ENCODE measurements at regions not wholly inside any gene's neighbourhood (a gene's known extent, or its start where the extent isn't known, plus 50 kb on each side); places are given as distances from the start of the nearest gene placed in this dataset.

- Histone ChIP-seq H3K36me3 (replicated peaks; ENCODE audit: low read depth, low read length) (peaks cover 3% of the 10 kb centered on the region), H2AFZ (ENCODE audit: low read depth, low read length) (no peak overlapping the region), H3K79me2 (ENCODE audit: low read length) (no peaks in the 10 kb centered on the region), H3K9ac (ENCODE audit: low read length) (no peak overlapping the region), H4K20me1 (ENCODE audit: insufficient read depth, low read length) (no peaks in the 10 kb centered on the region), H3K27me3 (ENCODE audit: low read depth, low read length) (no peaks in the 10 kb centered on the region), H3K9me3 (ENCODE audit: insufficient read depth, low read length) (no peaks in the 10 kb centered on the region), H3K4me3 (ENCODE audit: low read length) (no peak overlapping the region), H3K4me2 (ENCODE audit: low read length) (no peak overlapping the region), H3K27ac (ENCODE audit: low read length) (no peak overlapping the region), H3K4me1 (ENCODE audit: low read length) (peaks cover 20% of the 10 kb centered on the region)
- TF ChIP-seq CTCF (IDR thresholded peaks at IDR 0.05; ENCODE audit: low read depth, low read length): no peak
- TF ChIP-seq EZH2phosphoT487 (IDR thresholded peaks at IDR 0.05; ENCODE audit: low read depth): no peak
Measured at GRCh38 chr5:40030661-40031060, 605.9 kb upstream of the DAB2 start.

GRCh38 chr5:40029711-40030495 lies 605.1 kb upstream of the DAB2 start:
- H3K27me3 ChIP-seq (ENCODE audit: low read depth, low read length): no peaks in the 10 kb centered on the region
- no peak overlapping the region for H3K4me2 ChIP-seq (ENCODE audit: low read length)
- peaks cover 20% of the 10 kb centered on the region for H3K4me1 ChIP-seq (ENCODE audit: low read length)
- no peak overlapping the region for H3K4me3 ChIP-seq (ENCODE audit: low read length)
- no peak overlapping the region for H3K27ac ChIP-seq (ENCODE audit: low read length)
- H3K9ac ChIP-seq (ENCODE audit: low read length): no peak overlapping the region
- no peaks in the 10 kb centered on the region for H3K79me2 ChIP-seq (ENCODE audit: low read length)
- no peaks in the 10 kb centered on the region for H3K9me3 ChIP-seq (ENCODE audit: insufficient read depth, low read length)
- H3K36me3 ChIP-seq (replicated peaks; ENCODE audit: low read depth, low read length): peaks cover 3% of the 10 kb centered on the region
- no peak overlapping the region for H2AFZ ChIP-seq (ENCODE audit: low read depth, low read length)
- TF ChIP-seq CTCF (IDR thresholded peaks at IDR 0.05; ENCODE audit: low read depth, low read length): no peak
- no peak for TF ChIP-seq EZH2phosphoT487 (IDR thresholded peaks at IDR 0.05; ENCODE audit: low read depth)
- no peaks in the 10 kb centered on the region for H4K20me1 ChIP-seq (ENCODE audit: insufficient read depth, low read length)

- Histone ChIP-seq H3K27ac (ENCODE audit: low read length) (no peak overlapping the region), H3K4me3 (ENCODE audit: low read length) (no peak overlapping the region), H3K9ac (ENCODE audit: low read length) (no peak overlapping the region), H3K27me3 (ENCODE audit: low read depth, low read length) (no peaks in the 10 kb centered on the region), H4K20me1 (ENCODE audit: insufficient read depth, low read length) (no peaks in the 10 kb centered on the region), H2AFZ (ENCODE audit: low read depth, low read length) (no peak overlapping the region), H3K9me3 (ENCODE audit: insufficient read depth, low read length) (no peaks in the 10 kb centered on the region), H3K4me2 (ENCODE audit: low read length) (no peak overlapping the region), H3K36me3 (replicated peaks; ENCODE audit: low read depth, low read length) (peaks cover 3% of the 10 kb centered on the region), H3K4me1 (ENCODE audit: low read length) (peaks cover 7% of the 10 kb centered on the region; the same call in 1 of the 2 replicates), H3K79me2 (ENCODE audit: low read length) (no peaks in the 10 kb centered on the region)
- TF ChIP-seq EZH2phosphoT487 (IDR thresholded peaks at IDR 0.05; ENCODE audit: low read depth) (no peak), CTCF (IDR thresholded peaks at IDR 0.05; ENCODE audit: low read depth, low read length) (no peak)
Measured at GRCh38 chr5:40027400-40027799, 602.6 kb upstream of the DAB2 start.

- no peak for TF ChIP-seq EZH2phosphoT487 (IDR thresholded peaks at IDR 0.05; ENCODE audit: low read depth)
- Histone ChIP-seq H3K9me3 (ENCODE audit: insufficient read depth, low read length) (no peaks in the 10 kb centered on the region), H4K20me1 (ENCODE audit: insufficient read depth, low read length) (no peaks in the 10 kb centered on the region), H3K27ac (ENCODE audit: low read length) (no peak overlapping the region), H2AFZ (ENCODE audit: low read depth, low read length) (no peak overlapping the region), H3K79me2 (ENCODE audit: low read length) (no peaks in the 10 kb centered on the region), H3K4me3 (ENCODE audit: low read length) (no peak overlapping the region), H3K4me1 (ENCODE audit: low read length) (peaks cover 7% of the 10 kb centered on the region; the same call in 1 of the 2 replicates), H3K36me3 (replicated peaks; ENCODE audit: low read depth, low read length) (peaks cover 3% of the 10 kb centered on the region), H3K4me2 (ENCODE audit: low read length) (no peak overlapping the region), H3K9ac (ENCODE audit: low read length) (no peak overlapping the region), H3K27me3 (ENCODE audit: low read depth, low read length) (no peaks in the 10 kb centered on the region)
Measured at GRCh38 chr5:40025586-40025985, 600.8 kb upstream of the DAB2 start.

All from OCI-LY3 (cell line).